HepG2 (cell line): ENCODE measurements at regions not wholly inside any gene's neighbourhood (a gene's known extent, or its start where the extent isn't known, plus 50 kb on each side); places are given as distances from the start of the nearest gene placed in this dataset.

Source experiments
- ATAC-seq: fragments of 200-7000 bp; cut with Tn5 transposase; 3 replicates; pipeline ENCODE4 v1.9.1; 2020; ENCODE audit warnings: mild to moderate bottlenecking, moderate library complexity
- BruUV-seq: library from RNA; stranded (reverse); fragments of 400-500 nt; replicated peaks from 2 replicates; lab custom pipeline; 2021; lab: Mats Ljungman, UMichigan
- CTCF ChIA-PET: fragments of 300-600 bp; formaldehyde crosslinking; extraction: SDS; loops from one replicate; lab custom pipeline; 2021; ENCODE audit warnings: low total read pairs, inconsistent platforms, low intra/inter-chr PET ratio; lab: Yijun Ruan, JAX
- POLR2A ChIA-PET: fragments of 350-600 bp; sonication (Branson Sonifier 250); formaldehyde crosslinking; loops from one replicate; lab custom pipeline; 2020; ENCODE audit warnings: antibody characterized with exemption, inconsistent platforms; lab: Yijun Ruan, JAX
- DNase-seq: peaks from one replicate; pipeline ENCODE4 v3.0.0-alpha.2; 2015; ENCODE audit warnings: low spot score
- FAIRE-seq: peaks from 3 replicates; lab custom pipeline; 2011; peaks lifted over from hg19 to GRCh38; lab: Jason Lieb, UNC
- H2AFZ ChIP-seq: one replicate; pipeline ENCODE4 v1.6.1; 2011; ENCODE audit warnings: low read length, inconsistent platforms
- H3K27ac ChIP-seq: fragments of 300-600 bp; 3 replicates; pipeline ENCODE4 v1.8.0; 2011; ENCODE audit warnings: mixed run types, mild to moderate bottlenecking, mixed read lengths, low read length, inconsistent platforms; ENCODE audit not compliant: insufficient read depth; ENCODE audit errors: extremely low read length
- H3K27me3 ChIP-seq, 2 experiments: fragments of 200-600 bp in 1 of 2; 2 replicates in 1 of 2; 3 replicates in 1 of 2; pipeline versions ENCODE4 v1.6.0 to v1.8.0; 2011; ENCODE audit warnings: low read length in 2 of 2, mild to moderate bottlenecking in 2 of 2, moderate library complexity in 2 of 2, inconsistent platforms in 1 of 2; ENCODE audit not compliant: insufficient read depth in 2 of 2, control insufficient read depth in 1 of 2
- H3K36me3 ChIP-seq, 2 experiments: fragments of 200-600 bp in 1 of 2; replicated peaks in 1 of 2; 2 replicates in 1 of 2; 3 replicates in 1 of 2; pipeline versions ENCODE4 v1.5.1 to v1.8.0; 2011; ENCODE audit warnings: low read length in 2 of 2, inconsistent platforms in 1 of 2; ENCODE audit not compliant: insufficient read depth in 2 of 2, control insufficient read depth in 1 of 2
- H3K4me1 ChIP-seq: 2 replicates; pipeline ENCODE4 v1.5.1; 2012; ENCODE audit warnings: low read length, inconsistent platforms; ENCODE audit not compliant: insufficient read depth
- H3K4me2 ChIP-seq: 2 replicates; pipeline ENCODE4 v1.6.0; 2011; ENCODE audit warnings: low read depth, low read length, inconsistent platforms
- H3K4me3 ChIP-seq, 3 experiments: fragments of 200-600 bp in 1 of 3; sonication (generic), shearing (Covaris generic) in 1 of 3; replicated peaks in 1 of 3; 2 replicates each; pipeline ENCODE4 v1.5.1; 2011 to 2016; ENCODE audit warnings: low read length in 3 of 3, inconsistent platforms in 2 of 3, low read depth in 2 of 3, mild to moderate bottlenecking in 2 of 3, control low read depth in 1 of 3, mixed read lengths in 1 of 3; ENCODE audit not compliant: insufficient read depth in 1 of 3
- H3K79me2 ChIP-seq: one replicate; pipeline ENCODE4 v1.6.1; 2011; ENCODE audit warnings: low read length, inconsistent platforms; ENCODE audit not compliant: insufficient read depth
- H3K9ac ChIP-seq: 2 replicates; pipeline ENCODE4 v1.6.0; 2011; ENCODE audit warnings: mild to moderate bottlenecking, low read depth, low read length, inconsistent platforms; ENCODE audit not compliant: insufficient read depth
- H3K9me3 ChIP-seq: 2 replicates; pipeline ENCODE4 v1.5.1; 2012; ENCODE audit warnings: mild to moderate bottlenecking, low read length
- H4K20me1 ChIP-seq: 2 replicates; pipeline ENCODE4 v1.6.0; 2011; ENCODE audit warnings: inconsistent platforms, mild to moderate bottlenecking, low read length, moderate library complexity; ENCODE audit not compliant: insufficient read depth
- HMG20B ChIP-seq: conservative IDR thresholded peaks from 2 replicates; pipeline ENCODE4 v1.6.1; 2016; ENCODE audit warnings: missing genetic modification reagents, missing compliant biosample characterization
- HNF4G ChIP-seq, 2 experiments: sonication (generic) in 1 of 2; formaldehyde crosslinking in 1 of 2; IDR thresholded peaks; 2 replicates each; pipeline versions ENCODE4 v1.4.0 to v1.6.1; 2011 to 2020; ENCODE audit warnings: borderline replicate concordance in 2 of 2, low read depth in 2 of 2, mild to moderate bottlenecking in 2 of 2, low read length in 1 of 2, missing genetic modification reagents in 1 of 2, moderate library complexity in 1 of 2
- MAF1 ChIP-seq: sonication (generic); formaldehyde crosslinking; IDR thresholded peaks from 2 replicates; pipeline ENCODE4 v1.5.0; 2020; ENCODE audit warnings: missing genetic modification reagents, borderline replicate concordance
- MED1 ChIP-seq: sonication (generic); formaldehyde crosslinking; IDR thresholded peaks from 2 replicates; pipeline ENCODE4 v1.4.0; 2020; ENCODE audit warnings: missing genetic modification reagents
- PHF5A ChIP-seq: IDR thresholded peaks from one replicate; pipeline ENCODE4 v1.6.1; 2018; ENCODE audit warnings: low read depth, missing genetic modification reagents; ENCODE audit not compliant: unreplicated experiment
- PLSCR1 ChIP-seq: sonication (generic); formaldehyde crosslinking; IDR thresholded peaks from 2 replicates; pipeline ENCODE4 v1.5.0; 2020; ENCODE audit warnings: missing genetic modification reagents, mild to moderate bottlenecking, borderline replicate concordance
- PRDM15 ChIP-seq: sonication (generic); formaldehyde crosslinking; IDR thresholded peaks from 2 replicates; pipeline ENCODE4 v1.4.0; 2020; ENCODE audit warnings: missing genetic modification reagents
- USF2 ChIP-seq, 2 experiments: sonication (generic) in 1 of 2; formaldehyde crosslinking in 1 of 2; IDR thresholded peaks; 2 replicates each; pipeline versions ENCODE4 v1.5.1 to v1.6.1; 2011 to 2020; ENCODE audit warnings: borderline replicate concordance in 1 of 2, low read depth in 1 of 2, low read length in 1 of 2, mild to moderate bottlenecking in 1 of 2, missing genetic modification reagents in 1 of 2, moderate library complexity in 1 of 2
- ZNF263 ChIP-seq: sonication (generic); formaldehyde crosslinking; IDR thresholded peaks from 2 replicates; pipeline ENCODE4 v1.4.0; 2020; ENCODE audit warnings: missing genetic modification reagents
- ZNF264 ChIP-seq: sonication (generic); formaldehyde crosslinking; IDR thresholded peaks from 2 replicates; pipeline ENCODE4 v1.4.0; 2020; ENCODE audit warnings: missing genetic modification reagents
- ZNF274 ChIP-seq: sonication (generic); formaldehyde crosslinking; IDR thresholded peaks from 2 replicates; pipeline ENCODE4 v1.5.1; 2020; ENCODE audit warnings: mild to moderate bottlenecking, missing genetic modification reagents
- ZNF883 ChIP-seq: sonication (generic); formaldehyde crosslinking; IDR thresholded peaks from 2 replicates; pipeline ENCODE4 v1.5.1; 2020; ENCODE audit warnings: mild to moderate bottlenecking, missing genetic modification reagents; ENCODE audit errors: not compliant biosample characterization
- WGBS: methylation state at CpG from one replicate; pipeline ENCODE4 v1.1.6; 2017; ENCODE audit warnings: low lambda C conversion rate; 5-methylcytosine and 5-hydroxymethylcytosine counted together
- in situ Hi-C: cut with HindIII; loops from 2 replicates; pipeline ENCODE4 v1.10.0; 2017; ENCODE audit warnings: low pct_unique_long_range_greater_than_20kb; ENCODE audit not compliant: extremely low pct_ligation_motif_present
- intact Hi-C: fragments of 100-400 bp; cut with micrococcal nuclease; formaldehyde crosslinking; loops from one replicate; pipeline ENCODE4 v1.10.0; 2022; ENCODE audit not compliant: unreplicated experiment

GRCh38 chr11:98185245-98185644 lies 835.5 kb upstream of the CNTN5 start:
- no peaks in the 10 kb centered on the region for H3K4me1 ChIP-seq
- DNase-seq (no peak), ATAC-seq (no peak), FAIRE-seq (no peak)
- H3K4me3 ChIP-seq: no peak overlapping the region
- ChIA-PET CTCF (no interaction called here), POLR2A (no interaction called here)
- no peaks in the 10 kb centered on the region for H3K36me3 ChIP-seq
- no peak overlapping the region for H3K27ac ChIP-seq
- WGBS: 34% methylated on average over 11 of the region's 16 CpGs
- peaks cover 18% of the 10 kb centered on the region for H3K9me3 ChIP-seq
- no TSS peak for BruUV-seq
- in situ Hi-C loops: no loop called here
- H2AFZ ChIP-seq: no peak overlapping the region
- H3K79me2 ChIP-seq: no peaks in the 10 kb centered on the region
- no peak overlapping the region for H3K9ac ChIP-seq
- H3K4me2 ChIP-seq: no peak overlapping the region
- H4K20me1 ChIP-seq: no peaks in the 10 kb centered on the region
- intact Hi-C loops: no loop called here
- H3K27me3 ChIP-seq: no peaks in the 10 kb centered on the region
- TF ChIP-seq ZNF263: no peak
- TF ChIP-seq ZNF883 (CRISPR knock-in tag): no peak

- DNase-seq: no peak
- 13% methylated on average over 7 of the region's 7 CpGs for WGBS
- Histone ChIP-seq H2AFZ (no peak overlapping the region), H3K36me3 (no peaks in the 10 kb centered on the region), H4K20me1 (no peaks in the 10 kb centered on the region), H3K27ac (no peak overlapping the region), H3K4me2 (no peak overlapping the region), H3K27me3 (no peaks in the 10 kb centered on the region), H3K9me3 (no peaks in the 10 kb centered on the region), H3K9ac (no peak overlapping the region), H3K4me1 (no peaks in the 10 kb centered on the region), H3K79me2 (no peaks in the 10 kb centered on the region), H3K4me3 (no peak overlapping the region)
- intact Hi-C loops (no loop called here), in situ Hi-C loops (no loop called here)
- BruUV-seq: no TSS peak
- CTCF ChIA-PET: no interaction called here
- POLR2A ChIA-PET: no interaction called here
- FAIRE-seq: no peak
- no peak for ATAC-seq
- no peak for TF ChIP-seq ZNF274 (CRISPR knock-in tag)
- TF ChIP-seq PHF5A (CRISPR knock-in tag): no peak
- TF ChIP-seq HNF4G (IDR thresholded peaks at IDR 0.05; ENCODE audit: borderline replicate concordance, low read depth, low read length): no peak
- TF ChIP-seq HNF4G (CRISPR knock-in tag; IDR thresholded peaks at IDR 0.05; ENCODE audit: borderline replicate concordance, low read depth): no peak
- no peak for TF ChIP-seq PLSCR1 (CRISPR knock-in tag)
- TF ChIP-seq MED1 (CRISPR knock-in tag): no peak
- TF ChIP-seq USF2 (IDR thresholded peaks at IDR 0.05; ENCODE audit: low read depth, low read length): no peak
- TF ChIP-seq USF2 (CRISPR knock-in tag; IDR thresholded peaks at IDR 0.05; ENCODE audit: borderline replicate concordance): no peak
- TF ChIP-seq MAF1 (CRISPR knock-in tag): no peak
- TF ChIP-seq HMG20B (CRISPR knock-in tag): no peak
- TF ChIP-seq ZNF264 (CRISPR knock-in tag): no peak
- TF ChIP-seq PRDM15 (CRISPR knock-in tag): no peak
These were observed 826.1 kb upstream of the CNTN5 start for GRCh38 chr11:98194611-98195010.
